ENCODE measurements at regions not wholly inside any gene's neighbourhood (a gene's known extent, or its start where the extent isn't known, plus 50 kb on each side); places are given as distances from the start of the nearest gene placed in this dataset.
"Not testable (repeated sequence)": the region's sequence is repeated elsewhere in the genome, so short reads cannot be mapped to it uniquely, and the experiment has no call there.

GRCh38 chr5:50898966-50899365 lies 232.5 kb downstream of the PARP8 start:
- DNase-seq (ENCODE audit: low read depth in 1 of 2, low spot score in 1 of 2), result no peak
- no peak for TF ChIP-seq JUND (IDR thresholded peaks at IDR 0.05; ENCODE audit: low read depth)
- in situ Hi-C loops (cut with HindIII; ENCODE audit: low pct_unique_long_range_greater_than_20kb, low sequenced_read_pairs), result no loop called here

GRCh38 chr5:50900952-50901510 lies 234.6 kb downstream of the PARP8 start:
- DNase-seq (ENCODE audit: low read depth in 1 of 2, low spot score in 1 of 2), result no peak
- in situ Hi-C loops (cut with HindIII; ENCODE audit: low pct_unique_long_range_greater_than_20kb, low sequenced_read_pairs), result no loop called here
- no peak for TF ChIP-seq JUND (IDR thresholded peaks at IDR 0.05; ENCODE audit: low read depth)

GRCh38 chr5:50903651-50904050 lies 237.2 kb downstream of the PARP8 start:
- in situ Hi-C loops (cut with HindIII; ENCODE audit: low pct_unique_long_range_greater_than_20kb, low sequenced_read_pairs), result no loop called here
- no peak for DNase-seq (ENCODE audit: low read depth in 1 of 2, low spot score in 1 of 2)
- no peak for TF ChIP-seq JUND (IDR thresholded peaks at IDR 0.05; ENCODE audit: low read depth)

- TF ChIP-seq JUND (IDR thresholded peaks at IDR 0.05; ENCODE audit: low read depth), result no peak
Observed at GRCh38 chr5:50905996-50906570, 239.6 kb downstream of the PARP8 start.

GRCh38 chr5:50920160-50920559 lies 253.7 kb downstream of the PARP8 start:
- in situ Hi-C loops (cut with HindIII; ENCODE audit: low pct_unique_long_range_greater_than_20kb, low sequenced_read_pairs); DNase-seq (ENCODE audit: low read depth in 1 of 2, low spot score in 1 of 2): not testable (repeated sequence)

More at GRCh38 chr5:50905996-50906570, 239.6 kb downstream of the PARP8 start:
- in situ Hi-C loops (cut with HindIII; ENCODE audit: low pct_unique_long_range_greater_than_20kb, low sequenced_read_pairs), result no loop called here
- DNase-seq (ENCODE audit: low read depth in 1 of 2, low spot score in 1 of 2), result no peak

- TF ChIP-seq JUND (IDR thresholded peaks at IDR 0.05; ENCODE audit: low read depth), result no peak
- no peak for DNase-seq (ENCODE audit: low read depth in 1 of 2, low spot score in 1 of 2)
- in situ Hi-C loops (cut with HindIII; ENCODE audit: low pct_unique_long_range_greater_than_20kb, low sequenced_read_pairs), result no loop called here
Observed at GRCh38 chr5:50921366-50922133, 255.1 kb downstream of the PARP8 start.

GRCh38 chr5:50922134-50922941 lies 255.9 kb downstream of the PARP8 start:
- in situ Hi-C loops (cut with HindIII; ENCODE audit: low pct_unique_long_range_greater_than_20kb, low sequenced_read_pairs), result not testable (repeated sequence)
- peak; percentile 16 to 35 for DNase-seq (ENCODE audit: low read depth in 1 of 2, low spot score in 1 of 2)

GRCh38 chr5:50922942-50923767 lies 256.7 kb downstream of the PARP8 start:
- in situ Hi-C loops (cut with HindIII; ENCODE audit: low pct_unique_long_range_greater_than_20kb, low sequenced_read_pairs), result no loop called here
- TF ChIP-seq JUND (IDR thresholded peaks at IDR 0.05; ENCODE audit: low read depth), result no peak
- peak in 1 of 2 experiments; percentile 14 for DNase-seq (ENCODE audit: low read depth in 1 of 2, low spot score in 1 of 2)

- TF ChIP-seq JUND (IDR thresholded peaks at IDR 0.05; ENCODE audit: low read depth), result no peak
- no peak for DNase-seq (ENCODE audit: low read depth in 1 of 2, low spot score in 1 of 2)
- in situ Hi-C loops (cut with HindIII; ENCODE audit: low pct_unique_long_range_greater_than_20kb, low sequenced_read_pairs), result no loop called here
Observed at GRCh38 chr5:50923768-50924494, 257.5 kb downstream of the PARP8 start.

GRCh38 chr5:50927953-50928352 lies 261.5 kb downstream of the PARP8 start:
- DNase-seq (ENCODE audit: low read depth in 1 of 2, low spot score in 1 of 2), result no peak
- in situ Hi-C loops (cut with HindIII; ENCODE audit: low pct_unique_long_range_greater_than_20kb, low sequenced_read_pairs), result no loop called here
- no peak for TF ChIP-seq JUND (IDR thresholded peaks at IDR 0.05; ENCODE audit: low read depth)

- in situ Hi-C loops (cut with HindIII; ENCODE audit: low pct_unique_long_range_greater_than_20kb, low sequenced_read_pairs), result no loop called here
- no peak for DNase-seq (ENCODE audit: low read depth in 1 of 2, low spot score in 1 of 2)
- no peak for TF ChIP-seq JUND (IDR thresholded peaks at IDR 0.05; ENCODE audit: low read depth)
Observed at GRCh38 chr5:50929174-50929573, 262.7 kb downstream of the PARP8 start.
